GM15510 (cell line): ENCODE measurements at regions not wholly inside any gene's neighbourhood (a gene's known extent, or its start where the extent isn't known, plus 50 kb on each side); places are given as distances from the start of the nearest gene placed in this dataset.

ENCODE experiments used
- POLR2A ChIP-seq: IDR thresholded peaks from 3 replicates; pipeline ENCODE4 v1.6.1; 2011; ENCODE audit warnings: borderline replicate concordance; ENCODE audit not compliant: insufficient read length; ENCODE audit errors: extremely low read depth

- no peak for TF ChIP-seq POLR2A
Observed at GRCh38 chr3:151935446-151935845, 62.0 kb downstream of the SUCNR1 start.

DNA sequence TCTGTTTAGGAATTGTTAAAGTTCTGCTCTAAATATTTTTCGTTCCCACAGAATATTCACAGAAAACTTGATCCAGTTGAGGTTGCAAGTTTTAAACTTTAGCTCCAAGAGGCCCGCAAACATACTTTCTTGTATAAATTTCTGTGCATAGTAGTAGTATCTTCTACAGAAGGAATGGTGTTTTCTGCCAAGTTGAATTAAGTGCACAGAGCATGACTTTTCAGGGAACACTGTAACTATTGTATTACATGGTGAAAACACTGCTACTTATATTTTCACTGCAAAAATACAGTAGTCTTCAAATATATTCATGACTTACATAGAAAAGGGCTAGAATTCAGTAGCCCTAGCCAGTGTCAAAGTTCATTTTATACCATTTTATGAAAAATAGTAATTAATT is 67.0 kb downstream of the SUCNR1 start:
- no peak for TF ChIP-seq POLR2A

GRCh38 chr3:151943539-151943938 is 70.1 kb downstream of the SUCNR1 start:
- no peak for TF ChIP-seq POLR2A

GRCh38 chr3:151944356-151944755 is 70.9 kb downstream of the SUCNR1 start:
- no peak for TF ChIP-seq POLR2A

DNA sequence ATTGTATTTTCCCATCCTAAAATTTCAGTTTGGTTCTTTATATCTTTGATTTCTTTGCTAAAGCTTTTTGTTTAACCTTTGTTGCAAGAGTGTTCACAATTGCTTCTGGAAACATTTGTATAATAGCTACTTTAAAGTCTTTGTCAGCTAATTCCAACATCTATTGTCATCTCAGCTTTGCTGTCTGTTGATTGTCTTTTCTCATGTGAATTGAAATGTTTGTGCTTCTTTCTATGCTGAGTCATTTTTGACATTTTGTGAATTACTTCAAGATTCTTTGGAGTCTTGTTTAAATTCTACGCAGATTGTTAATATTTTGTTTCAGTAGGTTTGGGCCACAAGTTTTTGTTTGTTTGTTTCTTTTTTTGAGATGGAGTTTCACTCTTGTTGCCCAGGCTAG is 73.2 kb downstream of the SUCNR1 start:
- TF ChIP-seq POLR2A = no peak

DNA sequence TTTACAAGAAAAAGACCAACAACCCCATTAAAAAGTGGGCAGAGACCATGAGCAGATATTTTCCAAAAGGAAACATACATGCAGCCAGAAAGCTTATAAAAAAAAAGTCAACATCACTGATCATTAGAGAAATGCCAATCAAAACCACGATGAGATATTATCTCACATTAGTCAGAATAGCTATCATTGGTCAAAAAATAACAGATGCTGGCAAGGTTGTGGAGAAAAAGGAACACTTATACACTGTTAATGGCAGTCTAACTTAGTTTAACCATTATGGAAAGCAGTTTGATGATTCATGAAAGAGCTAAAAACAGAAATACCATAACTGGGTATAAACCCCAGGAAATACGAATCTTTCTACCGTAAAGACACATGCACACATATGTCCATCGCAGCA is 76.3 kb downstream of the SUCNR1 start:
- no peak for TF ChIP-seq POLR2A

GRCh38 chr3:151955356-151955755 is 81.9 kb downstream of the SUCNR1 start:
- no peak for TF ChIP-seq POLR2A

GRCh38 chr3:151960961-151961580 is 87.6 kb downstream of the SUCNR1 start:
- TF ChIP-seq POLR2A = no peak

DNA sequence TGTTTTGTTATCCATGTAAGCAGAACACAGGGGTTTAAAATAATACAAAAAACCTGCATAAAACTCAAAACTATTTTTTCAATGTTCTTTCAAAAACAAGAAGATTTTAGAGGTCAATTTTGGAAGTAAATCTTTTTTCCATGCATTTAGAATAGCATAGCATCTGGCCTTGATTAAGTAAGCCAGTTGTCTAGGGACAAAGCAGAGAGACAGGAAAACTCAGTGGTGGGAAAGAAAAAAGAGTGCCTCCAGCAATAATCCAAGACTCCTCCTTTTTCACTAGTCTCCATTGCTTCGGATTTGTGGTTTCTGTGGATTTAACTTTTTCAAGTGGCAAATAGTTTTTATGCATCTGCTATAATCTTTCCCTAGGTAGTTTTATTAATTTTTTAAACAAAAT is 88.9 kb downstream of the SUCNR1 start:
- no peak for TF ChIP-seq POLR2A

DNA sequence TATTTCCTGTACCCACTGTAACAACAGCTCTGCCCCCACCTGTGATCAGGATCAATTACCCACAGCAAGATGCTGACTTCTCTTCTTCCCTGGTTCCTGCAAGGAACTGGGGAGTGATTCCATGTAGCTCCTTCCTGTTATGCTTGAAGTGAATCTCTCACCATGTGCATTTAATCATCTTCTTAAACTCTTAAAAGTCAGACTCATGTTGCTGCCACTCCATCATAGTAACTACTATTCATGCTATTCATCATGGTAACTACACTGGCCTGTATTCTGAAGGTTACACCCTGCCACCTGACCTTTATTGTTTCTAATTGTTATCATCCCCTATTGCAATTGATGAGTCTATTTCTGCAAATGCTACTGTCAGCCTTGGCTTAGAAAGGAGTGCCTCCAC is 89.5 kb downstream of the SUCNR1 start:
- no peak for TF ChIP-seq POLR2A

GRCh38 chr3:151964743-151965142 is 91.3 kb downstream of the SUCNR1 start:
- TF ChIP-seq POLR2A = no peak

DNA sequence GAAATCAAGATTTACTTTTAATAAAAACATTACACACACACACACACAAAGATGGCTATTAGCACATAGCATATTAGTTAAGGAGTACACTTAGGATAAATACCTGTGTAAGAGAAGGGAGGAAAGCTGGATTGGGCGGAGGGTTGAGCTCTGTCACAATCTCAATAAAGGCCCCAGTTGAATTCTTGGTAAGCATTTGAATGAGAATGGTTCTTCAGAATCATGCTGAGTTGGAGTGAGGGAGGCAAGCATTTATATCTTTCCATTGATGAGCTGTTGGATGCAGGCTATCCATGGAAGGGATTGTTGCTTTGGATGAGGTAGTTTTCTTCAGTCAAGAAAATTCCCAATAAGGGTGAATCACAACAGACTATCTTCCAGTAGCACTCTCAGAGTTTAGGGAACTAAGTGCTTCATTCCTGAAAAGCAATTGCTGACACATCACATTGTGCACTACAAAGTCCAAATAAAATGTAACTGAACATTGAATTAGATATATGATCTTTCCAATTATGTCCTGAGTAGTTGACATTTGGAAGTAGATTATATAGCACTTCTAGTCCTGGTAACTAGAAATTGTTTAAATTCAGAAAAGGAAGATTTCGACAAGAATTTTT is 95.7 kb downstream of the SUCNR1 start:
- no peak for TF ChIP-seq POLR2A

- TF ChIP-seq POLR2A = no peak
Observed at GRCh38 chr3:151971814-151972579, 98.6 kb downstream of the SUCNR1 start.

- TF ChIP-seq POLR2A = no peak
Observed at GRCh38 chr3:151974067-151974466, 100.6 kb downstream of the SUCNR1 start.

- no peak for TF ChIP-seq POLR2A
Observed at GRCh38 chr3:151976211-151977050, 103.0 kb downstream of the SUCNR1 start.
